ENCODE measurements at regions not wholly inside any gene's neighbourhood (a gene's known extent, or its start where the extent isn't known, plus 50 kb on each side); places are given as distances from the start of the nearest gene placed in this dataset.

DNA sequence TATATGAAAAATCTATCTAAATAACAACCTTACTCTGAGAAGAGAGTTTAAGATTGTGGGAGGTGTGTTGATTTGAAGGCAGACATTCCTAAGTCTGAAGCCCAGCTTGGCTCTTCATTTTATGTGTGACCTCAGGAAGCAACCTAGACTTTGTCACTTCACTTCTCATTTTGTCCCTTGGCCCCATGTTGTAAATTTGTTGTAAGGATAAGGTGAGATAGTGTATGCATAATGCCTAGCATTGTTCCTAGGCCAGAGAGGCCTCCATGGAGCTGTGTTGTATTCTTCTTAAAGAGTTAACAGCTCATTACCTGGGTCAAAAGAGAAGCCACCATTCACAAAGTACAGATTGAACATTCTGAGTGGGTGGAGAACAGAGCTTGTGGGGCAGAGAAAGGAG lies 1084.4 kb upstream of the SLIT2 start:
- Histone ChIP-seq H3K9me2 (replicated peaks; ENCODE audit: low read depth, low read length) (no peaks in the 10 kb centered on the region), H3K4me2 (ENCODE audit: low read depth, low read length, poor library complexity, severe bottlenecking) (no peak overlapping the region), H3K36me3 (ENCODE audit: insufficient read depth, low read length) (no peaks in the 10 kb centered on the region), H4K20me1 (ENCODE audit: insufficient read depth, low read length, poor library complexity, severe bottlenecking) (no peaks in the 10 kb centered on the region), H3F3A (ENCODE audit: low read depth) (no peaks in the 10 kb centered on the region), H3K9ac (ENCODE audit: low read depth, low read length, poor library complexity, severe bottlenecking) (no peak overlapping the region), H3K27me3 (ENCODE audit: insufficient read depth, low read length, poor library complexity, severe bottlenecking) (no peaks in the 10 kb centered on the region), H2AFZ (ENCODE audit: low read length) (no peak overlapping the region), H3K4me3 (ENCODE audit: low read length, poor library complexity, severe bottlenecking) (no peak overlapping the region), H3K4me1 (ENCODE audit: insufficient read depth, low read length, poor library complexity, severe bottlenecking) (no peaks in the 10 kb centered on the region), H3K9me3 (ENCODE audit: insufficient read depth, low read depth, low read length) (no peaks in the 10 kb centered on the region), H3K79me2 (ENCODE audit: insufficient read depth, low read length) (no peaks in the 10 kb centered on the region)
- TF ChIP-seq, protein P1, sequence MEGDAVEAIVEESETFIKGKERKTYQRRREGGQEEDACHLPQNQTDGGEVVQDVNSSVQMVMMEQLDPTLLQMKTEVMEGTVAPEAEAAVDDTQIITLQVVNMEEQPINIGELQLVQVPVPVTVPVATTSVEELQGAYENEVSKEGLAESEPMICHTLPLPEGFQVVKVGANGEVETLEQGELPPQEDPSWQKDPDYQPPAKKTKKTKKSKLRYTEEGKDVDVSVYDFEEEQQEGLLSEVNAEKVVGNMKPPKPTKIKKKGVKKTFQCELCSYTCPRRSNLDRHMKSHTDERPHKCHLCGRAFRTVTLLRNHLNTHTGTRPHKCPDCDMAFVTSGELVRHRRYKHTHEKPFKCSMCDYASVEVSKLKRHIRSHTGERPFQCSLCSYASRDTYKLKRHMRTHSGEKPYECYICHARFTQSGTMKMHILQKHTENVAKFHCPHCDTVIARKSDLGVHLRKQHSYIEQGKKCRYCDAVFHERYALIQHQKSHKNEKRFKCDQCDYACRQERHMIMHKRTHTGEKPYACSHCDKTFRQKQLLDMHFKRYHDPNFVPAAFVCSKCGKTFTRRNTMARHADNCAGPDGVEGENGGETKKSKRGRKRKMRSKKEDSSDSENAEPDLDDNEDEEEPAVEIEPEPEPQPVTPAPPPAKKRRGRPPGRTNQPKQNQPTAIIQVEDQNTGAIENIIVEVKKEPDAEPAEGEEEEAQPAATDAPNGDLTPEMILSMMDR (conservative IDR thresholded peaks at IDR 0.05; ENCODE audit: low read length) = no peak
- no peak for TF ChIP-seq EZH2phosphoT487 (IDR thresholded peaks at IDR 0.05; ENCODE audit: borderline replicate concordance)

DNA sequence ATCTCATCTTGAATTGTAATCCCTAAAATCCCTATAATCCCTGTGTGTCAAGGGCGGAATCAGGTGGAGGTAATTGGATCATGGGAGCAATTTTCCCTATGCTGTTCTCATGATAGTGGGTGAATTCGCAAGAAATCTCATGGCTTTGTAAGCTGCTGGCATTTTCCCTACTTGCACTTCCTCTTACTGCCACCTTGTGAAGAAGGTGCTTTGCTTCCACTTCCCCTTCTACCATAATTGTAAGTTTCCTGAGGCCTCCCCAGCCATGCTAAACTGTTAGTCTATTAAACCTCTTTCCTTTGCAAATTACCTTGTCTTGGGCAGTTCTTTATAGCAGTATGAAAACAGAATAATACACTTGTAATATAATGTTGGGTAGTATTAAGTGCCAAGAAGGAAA lies 1087.4 kb upstream of the SLIT2 start:
- no peaks in the 10 kb centered on the region for H3K9me2 ChIP-seq (replicated peaks; ENCODE audit: low read depth, low read length)
- H3F3A ChIP-seq (ENCODE audit: low read depth) = no peaks in the 10 kb centered on the region
- H3K9ac ChIP-seq (ENCODE audit: low read depth, low read length, poor library complexity, severe bottlenecking) = no peak overlapping the region
- H3K4me3 ChIP-seq (ENCODE audit: low read length, poor library complexity, severe bottlenecking) = no peak overlapping the region
- no peaks in the 10 kb centered on the region for H3K36me3 ChIP-seq (ENCODE audit: insufficient read depth, low read length)
- no peak overlapping the region for H3K4me2 ChIP-seq (ENCODE audit: low read depth, low read length, poor library complexity, severe bottlenecking)
- TF ChIP-seq EZH2phosphoT487 (IDR thresholded peaks at IDR 0.05; ENCODE audit: borderline replicate concordance) = no peak
- TF ChIP-seq, protein P1 (conservative IDR thresholded peaks at IDR 0.05; ENCODE audit: low read length) = no peak
- no peak overlapping the region for H2AFZ ChIP-seq (ENCODE audit: low read length)
- no peaks in the 10 kb centered on the region for H3K79me2 ChIP-seq (ENCODE audit: insufficient read depth, low read length)
- no peaks in the 10 kb centered on the region for H3K4me1 ChIP-seq (ENCODE audit: insufficient read depth, low read length, poor library complexity, severe bottlenecking)
- no peaks in the 10 kb centered on the region for H3K27me3 ChIP-seq (ENCODE audit: insufficient read depth, low read length, poor library complexity, severe bottlenecking)
- no peaks in the 10 kb centered on the region for H3K9me3 ChIP-seq (ENCODE audit: insufficient read depth, low read depth, low read length)
- no peaks in the 10 kb centered on the region for H4K20me1 ChIP-seq (ENCODE audit: insufficient read depth, low read length, poor library complexity, severe bottlenecking)

DNA sequence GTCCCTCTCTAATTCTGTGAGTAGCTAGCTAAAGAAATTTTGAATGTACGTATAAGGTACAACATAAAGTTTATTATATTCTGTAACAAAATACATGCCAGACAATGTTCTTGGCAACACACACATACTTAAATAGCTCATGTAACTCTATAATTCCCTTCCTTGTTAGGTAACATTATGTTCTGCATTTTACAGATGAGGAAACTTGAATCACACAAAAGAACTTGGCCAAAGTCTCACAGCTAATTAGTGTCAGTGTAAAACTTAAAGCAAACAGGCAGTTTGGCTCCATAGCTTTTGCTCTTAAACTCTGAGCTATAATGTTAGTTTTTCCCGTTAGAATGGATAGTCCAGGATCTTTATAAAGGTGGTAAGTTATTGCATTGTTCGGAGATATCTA lies 1091.8 kb upstream of the SLIT2 start:
- Histone ChIP-seq H3K9me2 (replicated peaks; ENCODE audit: low read depth, low read length) (no peaks in the 10 kb centered on the region), H3K9me3 (ENCODE audit: insufficient read depth, low read depth, low read length) (peaks cover 2% of the 10 kb centered on the region; the same call in 1 of the 2 replicates), H3K36me3 (ENCODE audit: insufficient read depth, low read length) (no peaks in the 10 kb centered on the region), H3K79me2 (ENCODE audit: insufficient read depth, low read length) (no peaks in the 10 kb centered on the region), H3K4me3 (ENCODE audit: low read length, poor library complexity, severe bottlenecking) (no peak overlapping the region), H3K9ac (ENCODE audit: low read depth, low read length, poor library complexity, severe bottlenecking) (no peak overlapping the region), H4K20me1 (ENCODE audit: insufficient read depth, low read length, poor library complexity, severe bottlenecking) (no peaks in the 10 kb centered on the region), H3K4me2 (ENCODE audit: low read depth, low read length, poor library complexity, severe bottlenecking) (no peak overlapping the region), H2AFZ (ENCODE audit: low read length) (no peak overlapping the region), H3K4me1 (ENCODE audit: insufficient read depth, low read length, poor library complexity, severe bottlenecking) (no peaks in the 10 kb centered on the region), H3K27me3 (ENCODE audit: insufficient read depth, low read length, poor library complexity, severe bottlenecking) (no peaks in the 10 kb centered on the region), H3F3A (ENCODE audit: low read depth) (no peaks in the 10 kb centered on the region)
- no peak for TF ChIP-seq EZH2phosphoT487 (IDR thresholded peaks at IDR 0.05; ENCODE audit: borderline replicate concordance)

DNA sequence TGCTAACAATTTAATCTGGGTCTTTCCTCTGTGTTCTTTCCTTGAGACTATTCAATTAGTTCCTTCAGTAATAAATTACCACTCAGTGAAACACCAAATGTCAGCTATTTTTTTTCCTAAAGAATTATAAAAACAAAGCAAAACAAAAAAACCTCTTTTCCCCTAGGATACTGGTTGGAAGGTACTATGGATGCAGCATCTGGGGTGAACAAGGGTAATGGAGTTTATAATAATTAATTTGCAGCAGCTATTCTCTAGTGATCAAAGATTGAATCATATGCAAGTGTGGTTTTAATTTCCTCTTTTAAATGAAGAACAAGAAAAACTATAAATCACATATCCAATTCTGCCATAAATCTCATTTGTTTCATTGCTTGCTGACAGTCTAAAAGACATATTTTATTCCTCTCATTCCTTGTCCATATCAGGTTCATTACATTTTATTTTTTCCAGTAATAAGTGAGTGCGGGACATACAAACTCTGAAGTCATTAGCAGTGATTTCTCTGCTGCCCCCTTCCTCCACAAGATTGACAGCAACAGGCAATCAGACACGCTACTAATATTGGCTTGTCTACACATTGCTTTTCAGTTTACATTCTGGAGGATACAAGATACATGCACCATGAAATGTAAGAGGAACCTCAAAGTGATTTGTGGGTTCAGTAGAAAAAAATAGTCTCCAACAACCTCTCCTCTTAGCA lies 1093.4 kb upstream of the SLIT2 start:
- Histone ChIP-seq H3K9me3 (ENCODE audit: insufficient read depth, low read depth, low read length) (peaks cover 2% of the 10 kb centered on the region; the same call in 1 of the 2 replicates), H2AFZ (ENCODE audit: low read length) (no peak overlapping the region), H3K4me3 (ENCODE audit: low read length, poor library complexity, severe bottlenecking) (no peak overlapping the region), H4K20me1 (ENCODE audit: insufficient read depth, low read length, poor library complexity, severe bottlenecking) (no peaks in the 10 kb centered on the region), H3K9me2 (replicated peaks; ENCODE audit: low read depth, low read length) (no peaks in the 10 kb centered on the region), H3K79me2 (ENCODE audit: insufficient read depth, low read length) (no peaks in the 10 kb centered on the region), H3K36me3 (ENCODE audit: insufficient read depth, low read length) (no peaks in the 10 kb centered on the region), H3K4me1 (ENCODE audit: insufficient read depth, low read length, poor library complexity, severe bottlenecking) (no peaks in the 10 kb centered on the region), H3K9ac (ENCODE audit: low read depth, low read length, poor library complexity, severe bottlenecking) (no peak overlapping the region), H3K27me3 (ENCODE audit: insufficient read depth, low read length, poor library complexity, severe bottlenecking) (no peaks in the 10 kb centered on the region), H3K4me2 (ENCODE audit: low read depth, low read length, poor library complexity, severe bottlenecking) (no peak overlapping the region), H3F3A (ENCODE audit: low read depth) (no peaks in the 10 kb centered on the region)
- TF ChIP-seq EZH2phosphoT487 (IDR thresholded peaks at IDR 0.05; ENCODE audit: borderline replicate concordance) = no peak
- TF ChIP-seq, protein P1 (conservative IDR thresholded peaks at IDR 0.05; ENCODE audit: low read length) = no peak

Measured in Loucy (cell line).